Keratinocyte (primary cell): ENCODE measurements at regions not wholly inside any gene's neighbourhood (a gene's known extent, or its start where the extent isn't known, plus 50 kb on each side); places are given as distances from the start of the nearest gene placed in this dataset.

Experiments
- EZH2 ChIP-seq: IDR thresholded peaks from one replicate; pipeline ENCODE4 v1.6.1; 2012; ENCODE audit warnings: inconsistent platforms, mild to moderate bottlenecking, low read length, moderate library complexity
- TF ChIP-seq, protein P1 (sequence below), 3 experiments: IDR thresholded peaks in 1 of 3; conservative IDR thresholded peaks in 1 of 3; optimal IDR thresholded peaks in 1 of 3; 2 replicates in 2 of 3; 3 replicates in 1 of 3; pipeline versions ENCODE3 to v1.5.1; 2011; ENCODE audit warnings: low read length in 3 of 3, mild to moderate bottlenecking in 3 of 3, moderate library complexity in 2 of 3, control low read depth in 1 of 3, inconsistent platforms in 1 of 3; ENCODE audit not compliant: insufficient read depth in 2 of 3; ENCODE audit errors: extremely low read depth in 1 of 3

DNA sequence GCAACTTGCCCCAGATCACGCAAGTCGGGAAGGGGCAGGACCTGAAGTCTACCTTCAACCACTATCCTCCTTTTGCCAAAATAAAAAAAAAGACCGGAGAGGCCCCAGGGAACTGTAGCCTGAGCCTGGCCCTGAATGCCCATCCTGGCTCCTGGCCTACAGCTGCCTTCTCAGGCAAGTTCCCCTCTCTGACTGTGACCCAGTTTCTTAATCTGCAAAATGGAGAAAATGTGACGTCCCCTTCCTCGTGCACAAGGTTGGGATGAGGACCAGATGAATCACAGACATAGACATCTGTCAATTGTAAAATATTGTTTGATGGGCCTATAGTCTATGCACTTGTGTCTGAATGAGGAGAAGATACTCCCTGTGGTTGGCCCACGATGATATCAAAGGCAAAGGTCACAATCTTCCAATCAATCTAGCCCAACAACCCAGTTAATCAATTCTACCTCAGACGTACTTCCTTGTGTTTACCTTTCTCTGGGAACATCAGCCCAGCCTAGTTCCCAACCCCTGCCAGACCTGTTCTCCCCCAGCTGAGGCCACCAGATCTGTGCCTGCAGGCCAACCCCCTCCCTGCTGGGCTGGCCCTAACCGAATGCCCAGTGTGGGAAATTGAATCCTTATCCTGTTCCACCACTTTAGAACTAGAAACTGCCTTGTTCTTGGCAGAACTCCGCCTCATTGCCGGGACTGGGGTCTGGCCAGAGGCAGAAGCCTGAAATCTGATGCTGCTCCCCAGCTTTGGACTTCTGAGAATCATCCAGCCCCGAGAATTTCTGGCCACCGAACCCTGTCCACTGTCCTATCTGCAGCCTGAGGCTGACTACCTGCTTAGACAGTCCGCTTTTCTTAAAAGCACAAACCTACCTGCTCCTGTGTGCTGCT, 101.8 kb upstream of the LIPC start:
- TF ChIP-seq, protein P1, sequence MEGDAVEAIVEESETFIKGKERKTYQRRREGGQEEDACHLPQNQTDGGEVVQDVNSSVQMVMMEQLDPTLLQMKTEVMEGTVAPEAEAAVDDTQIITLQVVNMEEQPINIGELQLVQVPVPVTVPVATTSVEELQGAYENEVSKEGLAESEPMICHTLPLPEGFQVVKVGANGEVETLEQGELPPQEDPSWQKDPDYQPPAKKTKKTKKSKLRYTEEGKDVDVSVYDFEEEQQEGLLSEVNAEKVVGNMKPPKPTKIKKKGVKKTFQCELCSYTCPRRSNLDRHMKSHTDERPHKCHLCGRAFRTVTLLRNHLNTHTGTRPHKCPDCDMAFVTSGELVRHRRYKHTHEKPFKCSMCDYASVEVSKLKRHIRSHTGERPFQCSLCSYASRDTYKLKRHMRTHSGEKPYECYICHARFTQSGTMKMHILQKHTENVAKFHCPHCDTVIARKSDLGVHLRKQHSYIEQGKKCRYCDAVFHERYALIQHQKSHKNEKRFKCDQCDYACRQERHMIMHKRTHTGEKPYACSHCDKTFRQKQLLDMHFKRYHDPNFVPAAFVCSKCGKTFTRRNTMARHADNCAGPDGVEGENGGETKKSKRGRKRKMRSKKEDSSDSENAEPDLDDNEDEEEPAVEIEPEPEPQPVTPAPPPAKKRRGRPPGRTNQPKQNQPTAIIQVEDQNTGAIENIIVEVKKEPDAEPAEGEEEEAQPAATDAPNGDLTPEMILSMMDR (optimal IDR thresholded peaks at IDR 0.05 in 1 of 3, IDR thresholded peaks at IDR 0.05 in 1 of 3, conservative IDR thresholded peaks at IDR 0.05 in 1 of 3; ENCODE audit: extremely low read depth in 1 of 3, insufficient read depth in 2 of 3, low read length in 3 of 3), result no peak
- TF ChIP-seq EZH2, result no peak
